Uterus (tissue), 3 donors: ENCODE measurements at regions not wholly inside any gene's neighbourhood (a gene's known extent, or its start where the extent isn't known, plus 50 kb on each side); places are given as distances from the start of the nearest gene placed in this dataset.

ENCODE experiments used
- DNase-seq, 2 donors: peaks; one replicate each; pipeline ENCODE4 v3.0.0-alpha.2; 2019 to 2020
- H3K27ac ChIP-seq, 2 donors: fragments of 200-600 bp; sonication (generic); 1 replicate in 1 of 2; 2 replicates in 1 of 2; pipeline ENCODE4 v1.5.1; 2016 to 2018
- H3K27me3 ChIP-seq, 2 donors: fragments of 200-600 bp; sonication (generic); one replicate each; pipeline ENCODE4 v1.5.1; 2018 to 2019; ENCODE audit warnings: control low read depth in 1 of 2
- H3K36me3 ChIP-seq, 2 donors: fragments of 200-600 bp; sonication (generic); one replicate each; pipeline ENCODE4 v1.5.1; 2019; ENCODE audit warnings: control low read depth in 1 of 2
- H3K4me1 ChIP-seq, 2 donors: fragments of 200-600 bp; sonication (generic); one replicate each; pipeline ENCODE4 v1.5.1; 2018 to 2019; ENCODE audit warnings: control low read depth in 1 of 2
- H3K4me3 ChIP-seq, 2 donors: fragments of 200-600 bp; sonication (generic); 1 replicate in 1 of 2; 2 replicates in 1 of 2; pipeline ENCODE4 v1.5.1; 2018 to 2019; ENCODE audit warnings: mild to moderate bottlenecking in 1 of 2
- H3K9me3 ChIP-seq, 2 donors: fragments of 200-600 bp; sonication (generic); one replicate each; pipeline ENCODE4 v1.5.1; 2019; ENCODE audit warnings: control low read depth in 1 of 2
- POLR2A ChIP-seq, 2 donors: fragments of 450-650 bp; IDR thresholded peaks; one replicate each; pipeline ENCODE4 v1.6.1; 2016; ENCODE audit warnings: antibody characterized with exemption in 2 of 2, mild to moderate bottlenecking in 1 of 2, moderate library complexity in 1 of 2
- intact Hi-C: fragments of 100-400 bp; cut with DNase I; formaldehyde crosslinking; loops from one replicate; pipeline ENCODE4 v1.15.1; 2023; ENCODE audit warnings: low total_unique reads
- TF ChIP-seq, protein P1 (sequence below), 4 experiments: fragments of 200-600 bp in 2 of 4; fragments of 450-650 bp in 2 of 4; sonication (generic) in 2 of 4; IDR thresholded peaks; one replicate each; pipeline ENCODE4 v1.5.1; 2016 to 2019; ENCODE audit warnings: antibody characterized with exemption in 4 of 4, mild to moderate bottlenecking in 2 of 4, moderate library complexity in 1 of 4
- donor health status: DM: yes; HTN: yes; CAD: no.

DNA sequence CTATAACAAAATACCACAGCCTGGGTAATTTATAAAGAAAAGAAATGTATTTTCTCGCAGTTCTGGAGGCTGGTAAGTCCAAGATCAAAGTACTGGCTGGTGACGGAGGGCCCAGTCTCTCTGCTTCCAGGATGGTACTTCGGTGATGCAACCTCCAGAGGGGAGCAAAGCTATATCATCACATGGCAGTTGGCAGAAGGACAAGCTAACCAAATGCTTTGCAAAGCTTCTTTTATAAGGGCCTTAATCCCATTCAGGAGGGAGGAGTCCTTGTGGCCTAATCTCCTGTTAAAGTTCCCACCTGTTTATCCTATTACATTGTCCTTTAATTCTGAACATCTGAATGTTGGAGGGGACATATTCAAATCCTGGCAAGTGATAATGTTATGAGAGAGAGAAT, 134.1 kb upstream of the SP4 start:
- TF ChIP-seq POLR2A (IDR thresholded peaks at IDR 0.05): no peak
- TF ChIP-seq, protein P1, sequence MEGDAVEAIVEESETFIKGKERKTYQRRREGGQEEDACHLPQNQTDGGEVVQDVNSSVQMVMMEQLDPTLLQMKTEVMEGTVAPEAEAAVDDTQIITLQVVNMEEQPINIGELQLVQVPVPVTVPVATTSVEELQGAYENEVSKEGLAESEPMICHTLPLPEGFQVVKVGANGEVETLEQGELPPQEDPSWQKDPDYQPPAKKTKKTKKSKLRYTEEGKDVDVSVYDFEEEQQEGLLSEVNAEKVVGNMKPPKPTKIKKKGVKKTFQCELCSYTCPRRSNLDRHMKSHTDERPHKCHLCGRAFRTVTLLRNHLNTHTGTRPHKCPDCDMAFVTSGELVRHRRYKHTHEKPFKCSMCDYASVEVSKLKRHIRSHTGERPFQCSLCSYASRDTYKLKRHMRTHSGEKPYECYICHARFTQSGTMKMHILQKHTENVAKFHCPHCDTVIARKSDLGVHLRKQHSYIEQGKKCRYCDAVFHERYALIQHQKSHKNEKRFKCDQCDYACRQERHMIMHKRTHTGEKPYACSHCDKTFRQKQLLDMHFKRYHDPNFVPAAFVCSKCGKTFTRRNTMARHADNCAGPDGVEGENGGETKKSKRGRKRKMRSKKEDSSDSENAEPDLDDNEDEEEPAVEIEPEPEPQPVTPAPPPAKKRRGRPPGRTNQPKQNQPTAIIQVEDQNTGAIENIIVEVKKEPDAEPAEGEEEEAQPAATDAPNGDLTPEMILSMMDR (IDR thresholded peaks at IDR 0.05): no peak
- intact Hi-C loops: no loop called here
- no peak for DNase-seq
- Histone ChIP-seq H3K9me3 (no peaks in the 10 kb centered on the region), H3K4me3 (no peak overlapping the region), H3K36me3 (no peaks in the 10 kb centered on the region), H3K27ac (no peak overlapping the region), H3K27me3 (no peaks in the 10 kb centered on the region), H3K4me1 (no peaks in the 10 kb centered on the region)

DNA sequence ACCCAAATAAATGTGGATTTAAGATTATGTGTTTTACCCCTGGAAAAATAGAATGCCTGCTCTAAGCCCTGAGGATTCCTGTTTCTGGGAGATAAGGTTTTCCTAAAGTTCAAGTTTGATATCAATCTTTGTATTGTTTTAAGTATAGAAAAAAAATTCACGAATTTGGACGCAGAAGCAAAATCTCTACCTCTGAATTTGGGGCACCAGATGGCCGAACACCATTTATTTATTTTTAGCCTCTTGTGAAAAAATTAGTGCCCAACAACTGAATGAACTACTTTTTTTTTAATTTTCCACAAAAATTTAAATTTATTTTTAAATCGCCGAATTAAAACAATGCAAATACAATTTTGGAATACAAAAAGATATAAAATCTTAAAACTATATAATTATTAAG, 128.1 kb upstream of the SP4 start:
- no peak for DNase-seq
- Histone ChIP-seq H3K9me3 (no peaks in the 10 kb centered on the region), H3K36me3 (no peaks in the 10 kb centered on the region), H3K27ac (no peak overlapping the region), H3K27me3 (no peaks in the 10 kb centered on the region), H3K4me1 (no peaks in the 10 kb centered on the region), H3K4me3 (no peak overlapping the region)
- TF ChIP-seq, protein P1 (IDR thresholded peaks at IDR 0.05): no peak
- TF ChIP-seq POLR2A (IDR thresholded peaks at IDR 0.05): no peak
- intact Hi-C loops: no loop called here

DNA sequence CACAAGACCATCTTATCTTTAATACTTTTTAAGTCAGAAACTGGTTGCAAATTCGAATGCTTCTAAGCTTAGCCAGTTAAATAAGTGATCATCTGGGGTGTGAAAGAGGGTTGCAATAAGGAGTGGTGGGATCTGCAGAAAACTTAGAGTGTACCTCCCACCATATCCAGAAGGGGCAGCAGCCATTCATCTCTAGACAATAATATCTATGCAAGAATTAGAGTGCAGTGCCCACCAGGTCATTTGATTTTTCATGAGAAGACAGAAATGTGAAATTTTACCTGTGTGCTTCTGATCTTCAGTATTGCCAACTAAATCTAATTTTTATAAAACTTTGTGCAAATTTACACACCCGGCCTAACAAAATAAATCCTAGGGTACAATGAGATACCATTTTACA, 127.2 kb upstream of the SP4 start:
- no peak overlapping the region for H3K4me3 ChIP-seq
- intact Hi-C loops: no loop called here
- H3K4me1 ChIP-seq: no peaks in the 10 kb centered on the region
- no peaks in the 10 kb centered on the region for H3K36me3 ChIP-seq
- H3K27me3 ChIP-seq: no peaks in the 10 kb centered on the region
- no peak for DNase-seq
- no peak overlapping the region for H3K27ac ChIP-seq
- TF ChIP-seq, protein P1 (IDR thresholded peaks at IDR 0.05): no peak
- no peaks in the 10 kb centered on the region for H3K9me3 ChIP-seq

DNA sequence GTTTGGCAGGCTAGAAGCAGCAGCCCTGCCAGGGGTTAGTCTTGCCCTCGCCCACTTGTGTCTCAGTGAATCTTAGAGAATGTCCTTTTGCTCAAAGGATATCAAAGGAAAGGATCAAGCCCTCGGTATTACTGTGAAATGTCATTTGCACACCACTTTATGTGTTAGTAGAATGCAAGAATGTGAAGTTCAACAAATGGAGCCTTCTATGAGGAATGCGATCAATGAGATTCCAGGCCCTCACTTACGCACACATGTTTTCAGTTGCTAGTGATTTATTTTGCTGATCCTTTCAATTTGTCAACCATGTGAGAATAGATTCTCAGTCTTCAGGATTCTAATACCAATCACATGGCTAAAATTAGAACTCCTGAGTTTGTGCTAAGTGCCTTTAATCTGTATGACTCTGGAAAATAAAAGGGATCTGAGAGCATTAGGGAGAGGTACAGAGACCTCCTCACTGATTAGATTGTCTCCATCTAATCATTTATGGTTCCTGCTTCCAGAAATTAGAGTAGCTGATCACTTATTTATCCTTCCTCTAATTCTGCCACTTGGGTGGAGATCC, 123.0 kb upstream of the SP4 start:
- no peak overlapping the region for H3K4me3 ChIP-seq
- no peaks in the 10 kb centered on the region for H3K36me3 ChIP-seq
- TF ChIP-seq, protein P1 (IDR thresholded peaks at IDR 0.05): no peak
- no peak for TF ChIP-seq POLR2A (IDR thresholded peaks at IDR 0.05)
- no peaks in the 10 kb centered on the region for H3K27me3 ChIP-seq
- no peaks in the 10 kb centered on the region for H3K9me3 ChIP-seq
- no peak overlapping the region for H3K27ac ChIP-seq
- intact Hi-C loops: no loop called here
- DNase-seq: no peak
- H3K4me1 ChIP-seq: no peaks in the 10 kb centered on the region

DNA sequence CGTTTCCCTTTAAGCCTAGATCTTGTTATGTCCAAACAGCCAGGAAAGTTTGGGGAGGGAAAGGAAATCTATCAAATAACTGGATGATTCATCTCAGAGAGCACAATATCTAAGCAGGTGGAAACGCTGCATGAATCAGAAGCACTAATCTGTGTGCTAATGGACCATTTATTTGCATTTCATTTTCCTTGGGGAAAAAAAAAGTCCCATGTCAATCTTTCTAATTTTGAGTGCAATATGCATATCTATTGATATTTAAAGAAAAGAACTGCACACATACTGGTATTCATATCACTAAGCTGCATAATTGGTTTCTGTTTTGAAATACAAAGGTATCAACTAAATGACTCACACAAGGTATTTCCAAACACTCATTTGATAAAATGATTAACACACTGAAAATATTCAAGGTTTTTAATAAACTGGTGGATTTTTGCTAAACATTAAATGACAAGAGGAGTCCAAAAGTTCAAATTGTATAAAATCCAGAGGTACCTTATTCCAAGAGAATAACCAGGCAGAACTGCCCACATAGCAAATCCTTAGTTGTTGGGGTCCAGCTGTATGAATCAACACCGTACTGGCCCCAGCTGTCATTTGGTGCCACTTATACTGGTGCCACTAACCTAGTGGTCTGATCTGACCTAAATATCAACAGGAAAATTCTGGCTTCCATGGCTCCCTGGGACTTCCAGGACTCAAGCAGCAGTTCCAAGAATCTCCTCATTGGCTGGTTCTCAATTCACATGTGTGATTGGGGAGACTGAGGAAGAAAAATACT, 122.2 kb upstream of the SP4 start:
- H3K27me3 ChIP-seq: no peaks in the 10 kb centered on the region

More for the DNA sequence above, 122.2 kb upstream of the SP4 start:
- Histone ChIP-seq H3K36me3 (no peaks in the 10 kb centered on the region), H3K9me3 (no peaks in the 10 kb centered on the region), H3K4me1 (no peaks in the 10 kb centered on the region), H3K4me3 (no peak overlapping the region), H3K27ac (no peak overlapping the region)
- no peak for TF ChIP-seq POLR2A (IDR thresholded peaks at IDR 0.05)
- TF ChIP-seq, protein P1 (IDR thresholded peaks at IDR 0.05): no peak
- no peak for DNase-seq
- intact Hi-C loops: no loop called here
